AG04449 (cell line): ENCODE measurements at regions not wholly inside any gene's neighbourhood (a gene's known extent, or its start where the extent isn't known, plus 50 kb on each side); places are given as distances from the start of the nearest gene placed in this dataset.

Experiments used
- CTCF ChIA-PET: fragments of 350-600 bp; formaldehyde crosslinking; extraction: SDS; loops from one replicate; lab custom pipeline; 2021; ENCODE audit warnings: antibody characterized with exemption; lab: Yijun Ruan, JAX
- POLR2A ChIA-PET: fragments of 400-600, 350-600 bp; formaldehyde crosslinking; extraction: SDS; loops from one replicate; lab custom pipeline; 2020; ENCODE audit warnings: antibody characterized with exemption, inconsistent platforms; lab: Yijun Ruan, JAX
- DNase-seq: peaks from one replicate; pipeline ENCODE4 v3.0.0-alpha.2; 2010; ENCODE audit warnings: low read depth, low spot score
- H3K4me3 ChIP-seq: 2 replicates; pipeline ENCODE4 v1.5.1; 2011; ENCODE audit warnings: low read depth, mild to moderate bottlenecking, control low read depth, low read length
- CTCF ChIP-seq: IDR thresholded peaks from one replicate; pipeline ENCODE4 v1.5.1; 2011; ENCODE audit warnings: mild to moderate bottlenecking, moderate library complexity, low read length, control low read depth, inconsistent platforms; ENCODE audit not compliant: insufficient read depth; ENCODE audit errors: missing control alignments

- CTCF ChIA-PET: no interaction called here
- no peak for TF ChIP-seq CTCF
- no peak for DNase-seq
- POLR2A ChIA-PET: no interaction called here
- H3K4me3 ChIP-seq: no peak overlapping the region
Measured at GRCh38 chr16:64585367-64585766, 536.5 kb downstream of the CDH11 start.

GRCh38 chr16:64580558-64580957 is 541.3 kb downstream of the CDH11 start:
- no peak overlapping the region for H3K4me3 ChIP-seq
- DNase-seq: no peak
- TF ChIP-seq CTCF: no peak
- CTCF ChIA-PET: no interaction called here
- POLR2A ChIA-PET: no interaction called here

GRCh38 chr16:64579712-64580111 is 542.2 kb downstream of the CDH11 start:
- ChIA-PET POLR2A (no interaction called here), CTCF (no interaction called here)
- no peak overlapping the region for H3K4me3 ChIP-seq
- no peak for TF ChIP-seq CTCF
- DNase-seq: no peak

GRCh38 chr16:64545768-64546167 is 576.1 kb downstream of the CDH11 start:
- no peak overlapping the region for H3K4me3 ChIP-seq
- ChIA-PET POLR2A (no interaction called here), CTCF (interaction anchor here (1.6 kb wide), 1 partner anchor 8 kb away, joined by 3 read pairs; no protein-coding TSS in a partner anchor)
- no peak for TF ChIP-seq CTCF
- no peak for DNase-seq

- TF ChIP-seq CTCF: no peak
- ChIA-PET CTCF (interaction anchor here (1.6 kb wide), 1 partner anchor 9 kb away, joined by 3 read pairs; no protein-coding TSS in a partner anchor), POLR2A (no interaction called here)
- H3K4me3 ChIP-seq: no peak overlapping the region
- no peak for DNase-seq
Measured at GRCh38 chr16:64544859-64545258, 577.0 kb downstream of the CDH11 start.

GRCh38 chr16:64543441-64543840 is 578.4 kb downstream of the CDH11 start:
- no peak for TF ChIP-seq CTCF
- DNase-seq: no peak
- H3K4me3 ChIP-seq: no peak overlapping the region
- ChIA-PET POLR2A (no interaction called here), CTCF (no interaction called here)
